SK-N-SH treated with all-trans-retinoic acid at 6 μM for 48 hours (cell line): ENCODE measurements at regions not wholly inside any gene's neighbourhood (a gene's known extent, or its start where the extent isn't known, plus 50 kb on each side); places are given as distances from the start of the nearest gene placed in this dataset.

Experiments used
- ARNTL ChIP-seq: fragments of 450-650 bp; formaldehyde crosslinking; IDR thresholded peaks from 2 replicates; pipeline ENCODE4 v1.5.0; 2020; ENCODE audit warnings: low read depth, mild to moderate bottlenecking, moderate library complexity, borderline replicate concordance
- BACH2 ChIP-seq: fragments of 250-450 bp; sonication (Bioruptor Pico); IDR thresholded peaks from 2 replicates; pipeline ENCODE4 v1.9.0; 2021; ENCODE audit warnings: mild to moderate bottlenecking, borderline replicate concordance
- ESRRG ChIP-seq: fragments of 250-450 bp; sonication (Bioruptor Pico); IDR thresholded peaks from 2 replicates; pipeline ENCODE4 v1.6.1; 2021; ENCODE audit warnings: mild to moderate bottlenecking
- OSR1 ChIP-seq: fragments of 250-450 bp; sonication (Bioruptor Pico); IDR thresholded peaks from 2 replicates; pipeline ENCODE4 v1.8.0; 2022; ENCODE audit warnings: moderate library complexity, mild to moderate bottlenecking, inconsistent platforms
- PPARA ChIP-seq: fragments of 250-450 bp; sonication (Bioruptor Pico); IDR thresholded peaks from 2 replicates; pipeline ENCODE4 v1.5.0; 2020; ENCODE audit warnings: mild to moderate bottlenecking, borderline replicate concordance
- RARB ChIP-seq: fragments of 250-450 bp; sonication (Bioruptor Pico); IDR thresholded peaks from 2 replicates; pipeline ENCODE4 v1.8.0; 2021; ENCODE audit warnings: mild to moderate bottlenecking, moderate library complexity
- SNAI2 ChIP-seq: fragments of 250-450 bp; sonication (Bioruptor Pico); IDR thresholded peaks from 2 replicates; pipeline ENCODE4 v1.5.0; 2020; ENCODE audit warnings: mild to moderate bottlenecking, moderate library complexity
- TOX ChIP-seq: fragments of 250-450 bp; sonication (Bioruptor Pico); IDR thresholded peaks from 2 replicates; pipeline ENCODE4 v1.8.0; 2021; ENCODE audit warnings: mild to moderate bottlenecking, moderate library complexity, borderline replicate concordance
- ZFP3 ChIP-seq: fragments of 250-450 bp; sonication (Bioruptor Pico); IDR thresholded peaks from 2 replicates; pipeline ENCODE4 v1.5.0; 2020; ENCODE audit warnings: mild to moderate bottlenecking, moderate library complexity
- ZNF565 ChIP-seq: fragments of 450-650 bp; formaldehyde crosslinking; conservative IDR thresholded peaks from 2 replicates; pipeline ENCODE4 v1.5.0; 2020; ENCODE audit warnings: low read depth, mild to moderate bottlenecking, moderate library complexity
- TF ChIP-seq, protein P1 (sequence below): fragments of 250-450 bp; sonication (Bioruptor Pico); IDR thresholded peaks from 2 replicates; pipeline ENCODE4 v1.8.0; 2021; ENCODE audit warnings: low read depth, mild to moderate bottlenecking, moderate library complexity, borderline replicate concordance
- TF ChIP-seq, protein P2 (sequence below): fragments of 250-450 bp; sonication (Bioruptor Pico); IDR thresholded peaks from 2 replicates; pipeline ENCODE4 v1.5.1; 2021; ENCODE audit warnings: mild to moderate bottlenecking, moderate library complexity
- TF ChIP-seq, protein P3 (sequence below): fragments of 250-450 bp; sonication (Bioruptor Pico); IDR thresholded peaks from 2 replicates; pipeline ENCODE4 v1.5.1; 2020; ENCODE audit warnings: low read depth, mild to moderate bottlenecking, moderate library complexity
- TF ChIP-seq, protein P4 (sequence below): fragments of 250-450 bp; sonication (Bioruptor Pico); IDR thresholded peaks from 2 replicates; pipeline ENCODE4 v1.8.0; 2020; ENCODE audit warnings: mild to moderate bottlenecking, moderate library complexity, borderline replicate concordance

DNA sequence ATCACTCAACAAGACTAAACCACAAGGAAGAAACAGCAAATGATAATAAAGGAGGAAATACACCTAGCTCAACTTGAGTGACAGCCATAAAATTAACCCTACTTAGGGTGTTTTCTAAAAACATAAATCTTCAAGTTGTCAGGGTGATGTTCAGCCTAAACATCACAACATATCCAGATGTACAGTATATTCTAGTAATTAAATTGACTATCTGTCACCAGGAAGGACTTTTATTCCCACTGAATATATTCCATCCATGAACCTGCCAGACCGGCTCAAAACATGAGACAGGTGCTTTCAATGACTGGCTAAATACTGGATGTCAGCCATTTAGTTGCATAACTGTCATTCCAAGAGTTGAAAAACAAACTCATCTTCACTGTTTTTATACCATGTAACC lies 298.1 kb upstream of the NEBL start:
- TF ChIP-seq ESRRG (no peak), OSR1 (CRISPR knock-in tag) (no peak), ARNTL (CRISPR knock-in tag) (no peak), RARB (CRISPR knock-in tag) (no peak), TOX (CRISPR knock-in tag) (no peak), BACH2 (CRISPR knock-in tag) (no peak), PPARA (CRISPR knock-in tag) (no peak), ZNF565 (no peak), ZFP3 (CRISPR knock-in tag) (no peak), SNAI2 (peak; percentile 45; the same call in 1 of the 2 replicates)
- TF ChIP-seq, protein P1, sequence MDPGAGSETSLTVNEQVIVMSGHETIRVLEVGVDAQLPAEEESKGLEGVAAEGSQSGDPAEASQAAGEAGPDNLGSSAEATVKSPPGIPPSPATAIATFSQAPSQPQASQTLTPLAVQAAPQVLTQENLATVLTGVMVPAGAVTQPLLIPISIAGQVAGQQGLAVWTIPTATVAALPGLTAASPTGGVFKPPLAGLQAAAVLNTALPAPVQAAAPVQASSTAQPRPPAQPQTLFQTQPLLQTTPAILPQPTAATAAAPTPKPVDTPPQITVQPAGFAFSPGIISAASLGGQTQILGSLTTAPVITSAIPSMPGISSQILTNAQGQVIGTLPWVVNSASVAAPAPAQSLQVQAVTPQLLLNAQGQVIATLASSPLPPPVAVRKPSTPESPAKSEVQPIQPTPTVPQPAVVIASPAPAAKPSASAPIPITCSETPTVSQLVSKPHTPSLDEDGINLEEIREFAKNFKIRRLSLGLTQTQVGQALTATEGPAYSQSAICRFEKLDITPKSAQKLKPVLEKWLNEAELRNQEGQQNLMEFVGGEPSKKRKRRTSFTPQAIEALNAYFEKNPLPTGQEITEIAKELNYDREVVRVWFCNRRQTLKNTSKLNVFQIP (CRISPR knock-in tag): no peak
- TF ChIP-seq, protein P2, sequence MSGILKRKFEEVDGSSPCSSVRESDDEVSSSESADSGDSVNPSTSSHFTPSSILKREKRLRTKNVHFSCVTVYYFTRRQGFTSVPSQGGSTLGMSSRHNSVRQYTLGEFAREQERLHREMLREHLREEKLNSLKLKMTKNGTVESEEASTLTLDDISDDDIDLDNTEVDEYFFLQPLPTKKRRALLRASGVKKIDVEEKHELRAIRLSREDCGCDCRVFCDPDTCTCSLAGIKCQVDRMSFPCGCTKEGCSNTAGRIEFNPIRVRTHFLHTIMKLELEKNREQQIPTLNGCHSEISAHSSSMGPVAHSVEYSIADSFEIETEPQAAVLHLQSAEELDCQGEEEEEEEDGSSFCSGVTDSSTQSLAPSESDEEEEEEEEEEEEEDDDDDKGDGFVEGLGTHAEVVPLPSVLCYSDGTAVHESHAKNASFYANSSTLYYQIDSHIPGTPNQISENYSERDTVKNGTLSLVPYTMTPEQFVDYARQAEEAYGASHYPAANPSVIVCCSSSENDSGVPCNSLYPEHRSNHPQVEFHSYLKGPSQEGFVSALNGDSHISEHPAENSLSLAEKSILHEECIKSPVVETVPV (CRISPR knock-in tag): no peak
- TF ChIP-seq, protein P3, sequence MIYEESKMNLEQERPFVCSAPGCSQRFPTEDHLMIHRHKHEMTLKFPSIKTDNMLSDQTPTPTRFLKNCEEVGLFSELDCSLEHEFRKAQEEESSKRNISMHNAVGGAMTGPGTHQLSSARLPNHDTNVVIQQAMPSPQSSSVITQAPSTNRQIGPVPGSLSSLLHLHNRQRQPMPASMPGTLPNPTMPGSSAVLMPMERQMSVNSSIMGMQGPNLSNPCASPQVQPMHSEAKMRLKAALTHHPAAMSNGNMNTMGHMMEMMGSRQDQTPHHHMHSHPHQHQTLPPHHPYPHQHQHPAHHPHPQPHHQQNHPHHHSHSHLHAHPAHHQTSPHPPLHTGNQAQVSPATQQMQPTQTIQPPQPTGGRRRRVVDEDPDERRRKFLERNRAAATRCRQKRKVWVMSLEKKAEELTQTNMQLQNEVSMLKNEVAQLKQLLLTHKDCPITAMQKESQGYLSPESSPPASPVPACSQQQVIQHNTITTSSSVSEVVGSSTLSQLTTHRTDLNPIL (CRISPR knock-in tag): no peak
- TF ChIP-seq, protein P4, sequence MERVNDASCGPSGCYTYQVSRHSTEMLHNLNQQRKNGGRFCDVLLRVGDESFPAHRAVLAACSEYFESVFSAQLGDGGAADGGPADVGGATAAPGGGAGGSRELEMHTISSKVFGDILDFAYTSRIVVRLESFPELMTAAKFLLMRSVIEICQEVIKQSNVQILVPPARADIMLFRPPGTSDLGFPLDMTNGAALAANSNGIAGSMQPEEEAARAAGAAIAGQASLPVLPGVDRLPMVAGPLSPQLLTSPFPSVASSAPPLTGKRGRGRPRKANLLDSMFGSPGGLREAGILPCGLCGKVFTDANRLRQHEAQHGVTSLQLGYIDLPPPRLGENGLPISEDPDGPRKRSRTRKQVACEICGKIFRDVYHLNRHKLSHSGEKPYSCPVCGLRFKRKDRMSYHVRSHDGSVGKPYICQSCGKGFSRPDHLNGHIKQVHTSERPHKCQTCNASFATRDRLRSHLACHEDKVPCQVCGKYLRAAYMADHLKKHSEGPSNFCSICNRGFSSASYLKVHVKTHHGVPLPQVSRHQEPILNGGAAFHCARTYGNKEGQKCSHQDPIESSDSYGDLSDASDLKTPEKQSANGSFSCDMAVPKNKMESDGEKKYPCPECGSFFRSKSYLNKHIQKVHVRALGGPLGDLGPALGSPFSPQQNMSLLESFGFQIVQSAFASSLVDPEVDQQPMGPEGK (CRISPR knock-in tag): no peak
